RWPE1 (cell line): ENCODE measurements at regions not wholly inside any gene's neighbourhood (a gene's known extent, or its start where the extent isn't known, plus 50 kb on each side); places are given as distances from the start of the nearest gene placed in this dataset.

ENCODE experiments used
- CTCF ChIA-PET: fragments of 350-600 bp; sonication (Branson Sonifier 250); formaldehyde crosslinking; extraction: SDS; loops from one replicate; lab custom pipeline; 2021; lab: Yijun Ruan, JAX
- POLR2A ChIA-PET: fragments of 400-600 bp; formaldehyde crosslinking; extraction: SDS; loops from one replicate; lab custom pipeline; 2020; ENCODE audit warnings: antibody characterized with exemption; ENCODE audit not compliant: low non-redundant PET; lab: Yijun Ruan, JAX
- DNase-seq: peaks from one replicate; pipeline ENCODE4 v3.0.0; 2012; ENCODE audit warnings: low spot score
- H3K27ac ChIP-seq: fragments of 450-650 bp; 2 replicates; pipeline ENCODE4 v1.5.1; 2017
- TF ChIP-seq, protein P1 (sequence below): fragments of 450-650 bp; conservative IDR thresholded peaks from 2 replicates; pipeline ENCODE4 v1.5.1; 2017; ENCODE audit warnings: low read depth, mild to moderate bottlenecking

DNA sequence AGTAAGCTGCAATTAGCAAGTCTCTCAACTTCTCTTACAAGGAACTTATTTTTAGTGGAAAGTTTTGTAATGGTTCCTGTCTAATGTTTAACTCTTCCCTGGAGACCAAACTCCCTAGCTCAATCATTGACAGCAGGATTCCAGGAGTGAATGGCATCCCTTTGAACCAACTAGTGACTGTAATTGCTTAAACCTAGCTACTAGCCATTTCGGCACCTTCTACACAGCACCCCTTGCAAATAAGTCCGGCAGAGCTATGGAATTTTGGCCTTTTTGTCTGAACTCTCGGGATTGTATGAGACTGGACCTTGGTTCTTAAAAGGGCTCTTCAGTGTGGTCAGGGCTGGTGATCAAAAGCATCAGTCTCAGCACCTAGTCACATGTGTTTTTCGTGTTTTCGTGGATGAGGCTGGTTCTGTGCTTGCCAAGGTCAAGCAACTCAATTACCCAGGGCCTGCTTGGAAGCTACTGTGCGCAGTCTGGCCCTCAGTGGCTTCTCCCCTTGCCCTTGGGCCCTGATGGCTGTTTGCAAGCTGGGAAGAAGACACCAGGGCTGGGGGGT is 135.3 kb upstream of the NEDD9 start:
- no peak overlapping the region for H3K27ac ChIP-seq
- POLR2A ChIA-PET: no interaction called here
- DNase-seq: no peak
- TF ChIP-seq, protein P1, sequence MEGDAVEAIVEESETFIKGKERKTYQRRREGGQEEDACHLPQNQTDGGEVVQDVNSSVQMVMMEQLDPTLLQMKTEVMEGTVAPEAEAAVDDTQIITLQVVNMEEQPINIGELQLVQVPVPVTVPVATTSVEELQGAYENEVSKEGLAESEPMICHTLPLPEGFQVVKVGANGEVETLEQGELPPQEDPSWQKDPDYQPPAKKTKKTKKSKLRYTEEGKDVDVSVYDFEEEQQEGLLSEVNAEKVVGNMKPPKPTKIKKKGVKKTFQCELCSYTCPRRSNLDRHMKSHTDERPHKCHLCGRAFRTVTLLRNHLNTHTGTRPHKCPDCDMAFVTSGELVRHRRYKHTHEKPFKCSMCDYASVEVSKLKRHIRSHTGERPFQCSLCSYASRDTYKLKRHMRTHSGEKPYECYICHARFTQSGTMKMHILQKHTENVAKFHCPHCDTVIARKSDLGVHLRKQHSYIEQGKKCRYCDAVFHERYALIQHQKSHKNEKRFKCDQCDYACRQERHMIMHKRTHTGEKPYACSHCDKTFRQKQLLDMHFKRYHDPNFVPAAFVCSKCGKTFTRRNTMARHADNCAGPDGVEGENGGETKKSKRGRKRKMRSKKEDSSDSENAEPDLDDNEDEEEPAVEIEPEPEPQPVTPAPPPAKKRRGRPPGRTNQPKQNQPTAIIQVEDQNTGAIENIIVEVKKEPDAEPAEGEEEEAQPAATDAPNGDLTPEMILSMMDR: no peak
- CTCF ChIA-PET: interaction anchor here (0.6 to 0.7 kb wide), 2 partner anchors 118 to 514 kb away, joined by 3 read pairs; no protein-coding TSS in a partner anchor

DNA sequence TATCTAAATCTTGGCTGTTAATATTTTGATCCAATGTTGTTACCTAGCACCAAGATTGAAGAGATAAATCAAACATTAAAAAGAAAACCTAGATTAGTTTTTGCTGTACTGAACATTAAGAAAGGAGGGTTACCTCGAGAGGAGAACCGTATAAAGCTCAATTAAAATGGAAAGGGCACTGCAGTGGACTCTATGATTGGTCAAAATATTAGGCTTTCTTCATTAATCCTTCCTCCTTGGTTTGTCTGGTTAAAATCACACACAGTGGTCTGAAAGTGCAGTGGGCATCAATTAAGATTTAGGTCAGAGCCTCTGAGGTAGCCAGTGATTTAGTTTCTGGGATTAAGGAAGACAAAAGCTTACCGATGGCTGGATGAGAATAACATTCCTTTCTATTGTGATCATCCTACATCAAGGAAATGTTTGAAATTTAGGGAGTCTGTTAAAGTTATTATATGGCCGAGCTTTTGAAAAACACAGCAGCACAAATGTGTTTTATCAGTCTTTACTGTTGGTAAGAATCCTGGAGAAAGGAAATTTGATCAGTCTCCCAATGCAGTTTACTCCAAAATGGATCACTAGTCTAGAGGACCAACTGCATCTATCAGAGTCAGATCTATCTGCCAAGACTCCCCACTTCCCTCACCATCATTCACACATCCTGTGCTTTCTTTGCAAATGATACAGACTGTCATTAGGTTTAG is 134.6 kb upstream of the NEDD9 start:
- POLR2A ChIA-PET: no interaction called here
- CTCF ChIA-PET: interaction anchor here (0.7 kb wide), 1 partner anchor 514 kb away, joined by 3 read pairs; no protein-coding TSS in a partner anchor
- no peak overlapping the region for H3K27ac ChIP-seq
- no peak for DNase-seq
- TF ChIP-seq, protein P1: no peak

DNA sequence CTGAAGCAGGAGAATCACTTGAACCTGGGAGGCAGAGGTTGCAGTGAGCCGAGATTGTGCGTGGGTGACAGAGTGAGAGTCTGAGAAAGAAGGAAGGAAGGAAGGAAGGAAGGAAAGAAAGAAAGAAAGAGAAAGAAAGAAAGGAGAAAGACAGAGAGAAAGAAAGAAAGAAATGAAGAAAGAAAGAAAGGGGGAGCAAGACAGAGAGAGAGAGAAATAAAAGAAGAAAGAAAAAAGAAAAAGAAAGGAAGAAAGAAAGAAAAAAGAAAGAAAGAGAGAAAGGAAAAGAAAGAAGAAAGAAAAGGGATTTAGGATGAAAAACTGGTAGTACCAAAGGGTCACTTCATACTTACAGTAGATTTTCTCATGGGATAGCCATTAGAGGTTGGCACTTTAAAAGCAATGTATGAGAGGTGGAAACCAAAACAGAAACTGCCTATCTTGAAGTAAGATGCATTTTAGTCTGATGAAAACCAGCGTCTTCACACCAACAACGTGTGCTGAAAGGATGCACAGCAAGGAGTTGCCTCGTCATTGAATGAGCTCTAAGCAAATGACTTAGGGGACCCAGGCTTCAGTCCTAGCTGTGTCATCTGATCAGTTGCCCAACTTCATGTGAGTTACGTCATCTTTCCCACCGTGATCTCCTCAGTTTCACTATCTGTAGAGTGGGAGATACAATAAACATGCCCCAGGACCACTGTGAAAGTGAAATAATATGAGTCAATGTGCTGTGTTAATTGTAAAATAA is 133.9 kb upstream of the NEDD9 start:
- TF ChIP-seq, protein P1: no peak
- ChIA-PET CTCF (no interaction called here), POLR2A (no interaction called here)
- DNase-seq: no peak
- no peak overlapping the region for H3K27ac ChIP-seq

DNA sequence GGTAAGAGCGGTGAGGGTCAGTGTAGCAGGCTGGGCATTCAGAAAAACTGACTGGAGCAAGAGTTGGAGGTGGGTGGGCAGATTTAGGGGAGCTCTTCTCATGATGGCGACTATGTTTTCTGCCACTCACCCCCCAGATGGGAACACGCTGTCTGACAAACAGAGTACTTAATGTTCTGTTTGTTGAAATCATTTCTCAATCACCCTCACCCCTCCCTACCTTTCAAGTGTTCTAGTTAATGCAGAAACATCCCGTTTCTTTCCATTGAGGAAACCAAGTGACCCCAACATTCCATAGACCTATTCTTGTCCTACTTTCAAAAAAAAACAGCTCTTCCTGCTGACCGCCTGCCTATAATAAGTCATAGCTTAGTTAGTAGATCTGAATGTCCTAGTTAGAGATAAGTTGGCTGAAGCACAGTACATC is 132.5 kb upstream of the NEDD9 start:
- TF ChIP-seq, protein P1: no peak
- POLR2A ChIA-PET: no interaction called here
- no peak overlapping the region for H3K27ac ChIP-seq
- no peak for DNase-seq
- CTCF ChIA-PET: no interaction called here

DNA sequence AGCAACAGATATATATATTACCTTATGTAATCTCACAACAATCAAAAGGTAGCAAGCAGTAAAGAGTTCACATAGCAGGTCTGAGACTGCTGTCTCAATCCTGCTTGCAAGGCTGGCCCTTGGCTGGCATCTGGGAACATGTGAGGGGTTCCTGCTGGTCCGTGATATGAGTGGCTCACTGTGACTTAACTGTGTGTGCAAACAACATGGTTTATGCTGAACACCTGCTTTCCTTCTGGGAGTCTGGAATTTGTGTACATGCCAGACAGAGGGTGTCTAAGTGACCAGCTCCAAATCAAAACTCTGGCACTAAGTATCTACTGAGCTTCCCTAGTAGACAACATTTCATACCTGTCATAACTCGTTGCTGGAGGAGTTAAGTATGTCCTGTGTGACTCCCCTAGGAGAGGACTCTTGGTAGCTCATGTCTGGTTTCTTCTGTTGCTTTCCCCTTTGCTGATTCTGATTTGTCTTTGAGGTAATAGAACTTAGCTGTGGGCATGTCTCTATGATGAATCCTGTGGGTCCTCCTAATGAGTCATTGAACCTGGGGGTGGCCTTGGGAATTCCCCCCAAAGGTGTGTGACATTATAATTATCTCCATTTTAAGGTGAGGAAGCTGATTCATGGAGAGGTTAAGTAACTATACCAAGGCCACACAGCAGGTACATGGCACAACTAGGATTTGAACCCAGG is 131.6 kb upstream of the NEDD9 start:
- ChIA-PET POLR2A (no interaction called here), CTCF (no interaction called here)
- no peak overlapping the region for H3K27ac ChIP-seq
- TF ChIP-seq, protein P1: no peak
- peak; percentile 27 for DNase-seq

DNA sequence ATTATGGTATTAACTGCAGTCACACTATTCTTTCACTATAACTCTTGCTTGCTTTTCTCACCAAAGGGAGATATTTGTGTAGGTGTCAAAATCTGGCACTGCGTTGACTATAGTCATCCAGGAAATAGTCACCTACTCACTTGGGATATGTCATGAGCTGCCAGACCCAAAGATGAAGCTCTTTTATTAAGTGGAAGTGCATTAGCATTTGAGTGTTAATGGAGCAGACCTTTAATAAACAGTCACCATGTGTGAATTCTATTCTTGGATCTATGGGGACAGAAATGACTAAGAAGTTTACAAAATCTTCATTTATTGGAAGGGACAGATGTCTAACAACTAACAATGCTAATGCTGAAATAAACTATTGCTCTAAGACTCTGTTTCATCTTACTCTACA is 130.1 kb upstream of the NEDD9 start:
- TF ChIP-seq, protein P1: no peak
- no peak overlapping the region for H3K27ac ChIP-seq
- DNase-seq: no peak
- ChIA-PET POLR2A (no interaction called here), CTCF (no interaction called here)
